PFSK-1 (cell line): ENCODE measurements at regions not wholly inside any gene's neighbourhood (a gene's known extent, or its start where the extent isn't known, plus 50 kb on each side); places are given as distances from the start of the nearest gene placed in this dataset.

Experiments used
- FOXP2 ChIP-seq: optimal IDR thresholded peaks from 2 replicates; pipeline ENCODE3; 2011; ENCODE audit warnings: borderline replicate concordance, control low read depth, inconsistent platforms; ENCODE audit not compliant: insufficient read depth; ENCODE audit errors: extremely low read length, extremely low read depth
- POLR2AphosphoS5 ChIP-seq: IDR thresholded peaks from 2 replicates; pipeline ENCODE4 v1.6.1; 2012; ENCODE audit warnings: low read depth, mild to moderate bottlenecking, control low read depth, low read length, moderate library complexity
- REST ChIP-seq, 2 experiments: IDR thresholded peaks; 2 replicates each; pipeline versions ENCODE4 v1.6.1 to v1.8.0; 2011 to 2012; ENCODE audit warnings: low read depth in 2 of 2, low read length in 2 of 2, control low read depth in 1 of 2, inconsistent platforms in 1 of 2, mild to moderate bottlenecking in 1 of 2, moderate library complexity in 1 of 2; ENCODE audit not compliant: insufficient read depth in 1 of 2
- SIN3A ChIP-seq: IDR thresholded peaks from 2 replicates; pipeline ENCODE4 v1.6.1; 2012; ENCODE audit warnings: mild to moderate bottlenecking, low read length, moderate library complexity, borderline replicate concordance; ENCODE audit not compliant: insufficient read depth
- TAF1 ChIP-seq: IDR thresholded peaks from 2 replicates; pipeline ENCODE4 v1.6.1; 2012; ENCODE audit warnings: low read length, control low read depth, borderline replicate concordance; ENCODE audit not compliant: insufficient read depth

DNA sequence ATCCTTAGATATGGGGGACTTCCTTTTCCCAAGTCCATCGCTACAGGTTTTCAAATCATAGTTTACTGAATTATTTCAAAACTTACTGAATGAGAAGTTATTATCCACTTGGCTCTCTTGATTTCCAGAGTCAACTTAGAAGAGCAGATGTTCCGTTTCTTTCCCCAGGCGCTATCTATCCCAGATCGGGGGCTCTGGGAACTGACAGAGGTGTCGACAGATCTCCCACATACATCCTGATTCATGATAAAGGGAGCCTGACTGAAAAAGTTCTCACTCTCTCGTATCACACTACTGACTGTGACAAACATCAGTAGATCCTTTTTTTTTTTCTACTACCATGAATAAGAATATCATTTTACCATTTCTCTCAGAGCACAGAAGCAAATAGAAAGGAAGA is 654.8 kb downstream of the RNF144B start:
- TF ChIP-seq FOXP2 (no peak), TAF1 (no peak), SIN3A (no peak), POLR2AphosphoS5 (no peak), REST (IDR thresholded peaks at IDR 0.05; ENCODE audit: insufficient read depth in 1 of 2, low read depth in 2 of 2, low read length in 2 of 2) (no peak)

GRCh38 chr6:19042420-19042819 is 655.3 kb downstream of the RNF144B start:
- TF ChIP-seq FOXP2 = no peak
- TF ChIP-seq TAF1 = no peak
- no peak for TF ChIP-seq POLR2AphosphoS5
- no peak for TF ChIP-seq SIN3A
- TF ChIP-seq REST (IDR thresholded peaks at IDR 0.05; ENCODE audit: insufficient read depth in 1 of 2, low read depth in 2 of 2, low read length in 2 of 2) = no peak

DNA sequence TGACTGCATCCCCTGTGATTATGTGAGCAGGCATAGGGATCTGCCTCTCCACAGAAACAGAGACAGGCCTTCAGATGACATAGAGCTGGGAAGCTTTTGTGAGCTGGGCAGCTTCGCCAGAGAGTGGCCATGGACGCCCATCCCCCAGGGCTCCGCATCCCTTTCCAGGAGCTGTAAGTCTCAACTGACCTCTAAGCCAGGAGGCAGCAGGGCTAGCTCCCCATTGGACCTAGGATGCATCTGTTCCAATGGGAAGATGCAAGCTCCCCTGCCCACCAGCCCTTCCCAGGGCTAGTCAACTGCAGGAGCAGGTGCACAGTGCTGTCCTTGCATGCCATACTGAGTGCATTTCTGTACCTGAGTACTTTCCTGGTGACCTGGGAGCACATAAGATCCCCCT is 663.6 kb downstream of the RNF144B start:
- TF ChIP-seq SIN3A (no peak), TAF1 (no peak), REST (IDR thresholded peaks at IDR 0.05; ENCODE audit: insufficient read depth in 1 of 2, low read depth in 2 of 2, low read length in 2 of 2) (no peak), POLR2AphosphoS5 (no peak), FOXP2 (no peak)

GRCh38 chr6:19052219-19052618 is 665.1 kb downstream of the RNF144B start:
- TF ChIP-seq SIN3A (no peak), TAF1 (no peak), POLR2AphosphoS5 (no peak)

DNA sequence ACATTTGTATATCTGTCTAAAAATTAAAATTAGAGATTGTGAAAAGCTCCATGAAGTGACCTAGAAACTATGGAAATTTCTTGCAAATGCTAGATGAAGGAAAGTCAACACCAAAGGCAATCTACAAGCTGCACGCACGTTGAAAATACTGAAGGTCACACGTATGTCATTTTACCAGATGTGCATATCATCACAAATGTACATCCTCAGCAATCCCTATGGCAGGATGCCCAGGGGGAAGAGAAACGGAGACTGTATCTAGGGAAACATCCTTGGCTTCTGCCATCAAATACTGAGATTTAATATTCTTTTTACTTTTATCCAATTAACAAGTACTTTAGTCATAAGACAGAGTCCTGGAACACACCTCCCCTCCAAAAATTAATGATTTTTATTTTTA is 672.0 kb downstream of the RNF144B start:
- TF ChIP-seq FOXP2 (no peak), REST (IDR thresholded peaks at IDR 0.05; ENCODE audit: insufficient read depth in 1 of 2, low read depth in 2 of 2, low read length in 2 of 2) (no peak), SIN3A (no peak), POLR2AphosphoS5 (no peak), TAF1 (no peak)
